Retina (tissue), 1 donor: ENCODE measurements at regions not wholly inside any gene's neighbourhood (a gene's known extent, or its start where the extent isn't known, plus 50 kb on each side); places are given as distances from the start of the nearest gene placed in this dataset.
"Not testable (repeated sequence)": the region's sequence is repeated elsewhere in the genome, so short reads cannot be mapped to it uniquely, and the experiment has no call there.

Source experiments
- DNase-seq: peaks from one replicate; pipeline ENCODE4 v3.0.0-alpha.2; 2016

DNA sequence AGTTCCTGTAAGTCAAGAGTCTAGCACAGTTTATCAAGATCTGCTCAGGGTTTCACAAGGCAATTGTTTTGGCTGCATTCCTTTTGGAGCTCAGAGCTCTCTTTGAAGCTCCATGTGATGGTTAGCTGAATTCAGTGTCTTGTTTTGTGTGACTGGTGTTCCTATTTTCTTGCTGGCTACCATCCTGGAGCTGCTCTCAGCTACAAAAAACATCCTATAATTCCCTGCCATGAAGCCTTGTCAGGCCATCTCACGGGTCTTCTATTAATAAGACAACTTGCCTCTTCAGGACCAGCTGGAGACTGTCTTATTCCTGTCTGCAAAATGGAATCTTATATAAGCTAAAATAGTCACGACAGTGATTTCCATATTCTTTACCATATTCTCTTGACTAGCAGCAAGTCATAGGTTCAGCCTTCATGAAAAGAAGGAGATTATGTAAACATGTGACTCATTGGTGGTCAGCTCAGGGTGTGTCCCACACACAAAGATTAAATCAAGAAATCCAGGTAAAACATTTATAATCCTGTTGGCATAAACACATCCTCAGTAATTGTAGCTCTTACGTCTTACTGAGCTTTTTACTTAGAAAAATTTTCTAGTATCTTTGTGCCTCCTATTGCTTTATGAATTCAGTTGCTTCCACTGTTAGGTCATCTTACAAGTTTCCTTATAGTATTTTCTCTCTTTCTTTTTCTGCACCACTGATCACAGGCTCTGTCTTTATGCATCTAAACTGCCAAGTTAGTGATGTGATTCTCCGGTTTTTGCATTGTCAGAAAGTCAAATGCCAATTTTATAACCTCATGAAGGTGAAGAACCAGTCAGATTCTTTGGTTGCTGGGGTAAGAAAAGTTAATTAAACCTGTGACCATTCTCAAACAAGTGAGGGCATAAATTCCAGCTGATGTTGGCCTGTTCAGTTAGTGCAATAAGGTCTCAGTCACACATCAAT is 378.5 kb upstream of the MGAT4C start:
- no peak for DNase-seq

DNA sequence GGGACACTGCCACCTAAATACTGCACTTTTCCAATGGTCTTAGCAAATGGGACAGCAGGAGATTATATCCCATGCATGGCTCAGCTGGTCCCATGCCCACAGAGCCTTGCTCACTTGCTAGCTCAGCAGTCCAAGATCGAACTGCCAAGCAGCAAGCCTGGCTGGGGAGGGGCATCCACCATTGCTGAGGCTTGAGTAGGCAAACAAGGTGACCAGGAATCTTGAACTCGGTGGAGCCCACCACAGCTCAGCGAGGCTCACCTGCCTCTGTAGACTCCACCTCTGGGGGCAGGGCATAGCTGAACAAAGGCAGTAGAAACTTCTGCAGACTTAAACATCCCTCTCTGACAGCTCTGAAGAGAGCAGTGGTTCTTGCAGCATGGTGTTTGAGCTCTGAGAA is 370.8 kb upstream of the MGAT4C start:
- no peak for DNase-seq

DNA sequence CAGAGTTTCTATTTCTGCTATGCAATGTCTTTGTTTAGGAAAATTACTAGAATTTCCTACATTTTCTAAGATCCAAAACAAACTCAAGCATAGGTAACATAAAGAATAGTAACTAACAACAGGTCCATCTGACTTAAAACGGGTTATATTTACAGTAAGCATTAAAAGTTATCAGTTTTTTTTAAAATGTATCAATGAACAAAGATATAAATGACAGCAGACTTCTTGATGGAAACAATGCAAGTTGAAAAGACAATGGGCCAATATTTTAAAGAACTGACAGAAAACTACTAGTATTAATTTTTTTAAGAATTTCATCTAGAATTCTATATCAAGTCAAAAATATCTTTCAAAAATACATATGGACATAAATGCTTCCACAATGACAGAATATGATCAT is 367.1 kb upstream of the MGAT4C start:
- DNase-seq: no peak

DNA sequence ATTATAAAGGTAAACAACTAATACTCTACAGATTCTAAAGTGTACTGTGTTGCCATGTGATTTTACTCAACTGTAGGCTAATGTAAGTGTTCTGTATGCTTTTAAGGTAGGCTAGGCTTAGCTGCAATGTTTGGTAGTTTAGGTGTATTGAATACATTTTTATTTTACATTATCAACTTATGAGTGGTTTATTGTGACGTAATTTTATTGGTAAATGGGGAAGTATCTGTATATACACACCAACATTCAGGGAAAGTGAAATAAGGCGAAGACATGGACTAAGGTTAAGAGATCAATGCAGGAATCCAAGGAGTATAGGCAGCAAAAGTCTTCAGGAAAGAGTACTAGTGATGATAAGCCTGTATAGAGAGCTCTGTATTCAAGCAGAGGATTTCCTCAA is 365.8 kb upstream of the MGAT4C start:
- no peak for DNase-seq

DNA sequence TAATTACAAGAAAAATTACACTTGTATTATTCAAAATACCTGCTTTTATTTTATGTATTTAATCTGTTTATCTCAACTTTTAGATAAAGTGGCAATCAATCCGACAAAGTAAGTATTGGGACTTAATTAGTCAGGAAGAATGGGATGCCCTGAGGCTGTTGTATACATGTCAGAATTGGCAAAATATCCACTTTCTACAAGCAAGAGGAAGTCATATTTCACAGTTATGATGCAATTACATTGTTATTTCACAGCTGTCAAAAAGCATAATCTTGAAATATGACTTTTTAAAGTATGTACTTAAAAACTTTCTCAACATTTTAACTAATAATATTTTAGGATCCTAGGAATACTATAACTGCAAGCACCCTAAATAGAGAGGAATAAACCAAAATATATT is 357.1 kb upstream of the MGAT4C start:
- no peak for DNase-seq

- DNase-seq: no peak
Measured at GRCh38 chr12:86608638-86609037, 352.4 kb upstream of the MGAT4C start.

GRCh38 chr12:86601550-86602308 is 345.5 kb upstream of the MGAT4C start:
- no peak for DNase-seq

GRCh38 chr12:86600664-86601231 is 344.6 kb upstream of the MGAT4C start:
- no peak for DNase-seq

DNA sequence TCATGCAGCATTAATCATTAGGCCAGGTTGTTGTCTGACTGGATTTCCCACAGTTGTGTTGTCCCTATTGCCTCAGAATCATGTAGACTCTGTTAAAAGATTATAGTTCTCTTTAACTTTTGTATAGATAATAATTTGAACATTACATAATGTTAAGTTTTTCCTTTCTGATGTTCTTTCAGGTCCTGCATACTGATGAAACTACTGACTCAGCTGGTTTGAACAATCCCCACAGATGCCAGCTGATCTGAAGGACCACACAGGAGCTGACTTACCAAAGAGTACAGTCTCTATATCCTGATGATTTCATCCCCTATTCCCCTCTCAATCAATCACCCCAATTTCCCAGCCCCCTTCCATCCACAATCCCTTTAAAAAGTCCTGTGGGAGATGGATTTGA is 341.2 kb upstream of the MGAT4C start:
- DNase-seq: no peak

DNA sequence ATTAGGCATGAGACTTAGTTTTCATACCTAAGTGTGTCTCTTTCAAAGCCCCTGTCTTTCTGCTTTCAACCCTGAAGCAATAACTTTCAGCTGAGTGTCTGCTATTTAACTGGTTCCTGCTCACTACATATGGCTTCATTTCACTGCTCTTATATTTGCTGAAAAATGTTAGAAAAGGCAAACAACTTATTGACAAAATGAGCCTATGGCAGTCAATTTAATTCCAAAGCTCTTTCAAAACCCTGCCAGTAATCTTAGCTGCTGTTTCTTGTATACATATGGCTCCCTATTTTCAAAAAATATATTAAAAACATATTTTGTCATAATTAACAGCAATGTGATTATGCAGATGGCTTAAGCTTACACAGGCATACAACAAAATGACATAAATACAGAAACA is 334.1 kb upstream of the MGAT4C start:
- DNase-seq: no peak

- no peak for DNase-seq
Measured at GRCh38 chr12:86574143-86574542, 318.0 kb upstream of the MGAT4C start.

DNA sequence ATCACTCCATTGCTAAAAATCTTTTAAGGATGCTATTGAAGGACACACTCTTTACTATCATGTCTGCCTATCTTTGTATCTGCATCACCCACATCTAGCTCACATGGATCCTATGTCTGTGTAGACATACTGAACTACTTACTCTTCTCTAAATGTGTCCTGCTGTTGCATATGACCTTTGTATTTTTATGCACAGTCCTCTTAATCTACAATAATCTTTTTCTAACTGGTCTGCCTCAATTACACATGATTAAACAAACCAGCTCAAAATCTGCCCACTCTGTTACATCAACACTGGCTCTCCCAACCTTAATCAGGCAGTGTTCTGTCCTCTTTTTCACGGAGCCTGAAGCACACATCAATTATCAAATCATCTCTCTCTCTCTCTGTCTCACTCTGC is 316.3 kb upstream of the MGAT4C start:
- DNase-seq: no peak

- DNase-seq: no peak
Measured at GRCh38 chr12:86565038-86565437, 308.8 kb upstream of the MGAT4C start.

GRCh38 chr12:86555491-86555890 is 299.3 kb upstream of the MGAT4C start:
- not testable (repeated sequence) for DNase-seq

- no peak for DNase-seq
Measured at GRCh38 chr12:86551146-86551571, 295.0 kb upstream of the MGAT4C start.

DNA sequence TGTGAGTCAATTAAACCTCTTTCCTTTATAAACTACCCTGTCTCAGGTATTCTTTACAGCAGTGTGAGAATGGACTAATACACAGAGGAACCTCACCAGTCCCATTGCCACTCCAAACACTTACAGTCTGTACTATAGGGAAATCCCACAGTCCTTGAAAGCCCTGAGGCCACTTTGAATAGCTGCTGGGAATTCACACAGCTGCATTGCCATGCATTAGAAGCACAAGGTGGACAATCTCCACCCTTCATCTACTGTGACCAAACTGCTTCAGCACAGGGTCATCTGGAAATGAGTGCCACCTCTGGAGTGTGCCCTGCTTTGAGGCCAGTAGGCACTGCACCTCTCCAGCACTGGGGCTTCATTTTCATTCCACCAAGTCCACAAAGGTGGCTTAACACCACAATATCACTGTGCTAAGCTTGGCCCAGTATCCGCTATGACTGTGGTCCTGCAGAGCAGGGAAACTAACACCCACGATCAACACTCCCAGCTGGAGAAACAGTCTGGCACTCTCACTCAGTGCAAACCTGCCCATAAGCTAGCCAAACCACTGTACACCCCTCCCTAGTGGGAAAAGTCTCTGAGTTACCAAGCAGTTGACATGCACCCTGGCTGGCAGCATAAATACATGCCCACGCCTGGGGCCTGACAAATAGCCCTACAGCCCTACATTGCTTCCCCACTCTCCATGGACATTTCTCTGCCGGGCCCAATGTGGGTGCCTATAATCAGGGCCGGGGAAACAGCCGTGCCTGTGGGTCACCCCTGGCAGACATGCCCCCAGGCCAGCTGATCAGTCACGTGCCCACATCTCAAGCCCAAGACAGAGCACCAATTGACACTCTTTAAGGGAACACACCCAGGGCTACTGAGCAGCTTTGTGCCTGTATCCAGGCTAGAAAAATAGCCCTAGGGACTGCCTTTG is 294.3 kb upstream of the MGAT4C start:
- DNase-seq: no peak

DNA sequence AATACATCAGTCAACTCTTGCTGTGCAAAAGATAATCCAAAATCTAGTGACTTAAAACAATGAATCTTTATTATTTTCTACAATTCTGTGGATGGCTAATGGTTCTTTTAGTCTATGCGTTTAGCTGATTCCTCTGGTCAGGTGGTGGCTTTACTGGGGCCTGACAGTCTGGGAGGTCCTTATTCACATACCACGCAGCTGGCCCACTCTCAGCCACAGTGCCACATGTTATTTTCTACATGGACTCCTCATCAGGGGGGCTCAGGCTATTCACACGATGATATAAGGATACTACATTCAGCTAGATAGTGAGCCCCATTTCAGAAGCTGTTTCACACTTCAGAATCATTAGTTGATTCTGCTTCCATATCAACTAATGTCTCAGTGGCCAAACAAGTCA is 287.5 kb upstream of the MGAT4C start:
- no peak for DNase-seq

DNA sequence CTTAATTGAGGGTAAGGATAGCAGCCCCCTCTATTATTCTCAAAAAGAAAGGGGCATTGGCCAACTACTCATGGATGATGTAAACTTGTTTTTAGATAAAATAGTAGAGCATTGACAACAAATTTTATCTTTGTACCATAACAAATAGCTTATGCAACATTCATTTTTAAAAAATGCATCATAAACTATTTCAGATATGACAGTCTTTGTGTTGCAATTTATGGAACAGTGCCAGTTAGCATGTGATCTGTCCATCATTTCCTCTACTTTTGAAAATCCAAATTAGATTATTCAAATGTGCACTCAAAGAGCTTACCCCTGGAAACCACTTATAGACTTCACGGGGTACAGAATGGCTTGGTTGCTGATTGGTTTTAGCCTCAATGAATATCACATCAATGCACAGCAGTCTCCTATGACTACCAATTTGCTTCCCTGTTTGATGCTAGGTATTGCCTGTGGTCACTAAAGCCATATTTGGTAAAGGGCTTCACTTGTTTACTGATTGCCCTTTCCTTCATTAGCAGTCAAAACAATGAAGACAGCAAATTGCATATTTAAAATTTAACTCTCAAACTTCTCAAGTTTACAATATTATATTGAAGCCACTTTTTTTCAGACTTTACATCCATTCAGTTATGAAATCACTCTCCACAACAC is 274.9 kb upstream of the MGAT4C start:
- DNase-seq: no peak

- DNase-seq: no peak
Measured at GRCh38 chr12:86526060-86526595, 269.9 kb upstream of the MGAT4C start.

- no peak for DNase-seq
Measured at GRCh38 chr12:86523844-86524243, 267.7 kb upstream of the MGAT4C start.

DNA sequence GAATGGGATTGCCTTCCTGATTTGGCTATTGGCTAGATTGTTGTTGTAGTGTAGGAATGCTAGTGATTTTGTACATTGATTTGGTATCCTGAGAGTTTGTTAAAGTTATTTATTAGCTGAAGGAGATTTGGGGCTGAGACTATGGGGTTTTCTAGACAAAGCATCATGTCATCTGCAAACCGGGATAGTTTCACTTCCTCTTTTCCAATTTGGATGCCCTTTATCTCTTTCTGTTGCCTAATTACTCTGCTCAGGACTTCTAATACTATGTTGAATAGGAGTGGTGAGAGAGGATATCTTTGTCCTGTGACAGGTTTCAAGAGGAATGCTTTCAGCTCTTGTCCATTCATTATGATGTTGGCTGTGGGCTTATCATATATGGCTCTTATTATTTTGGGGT is 265.7 kb upstream of the MGAT4C start:
- no peak for DNase-seq

- no peak for DNase-seq
Measured at GRCh38 chr12:86513226-86513625, 257.0 kb upstream of the MGAT4C start.
